Dermis microvascular lymphatic vessel endothelial cell (primary cell): ENCODE measurements at regions not wholly inside any gene's neighbourhood (a gene's known extent, or its start where the extent isn't known, plus 50 kb on each side); places are given as distances from the start of the nearest gene placed in this dataset.

Source experiments
- DNase-seq, 2 donors: peaks; one replicate each; pipeline versions ENCODE4 v3.0.0 to v3.0.0-alpha.2; 2010; ENCODE audit warnings: low read depth in 2 of 2

- DNase-seq = no peak
Measured at GRCh38 chr2:226403369-226403768, 396.3 kb downstream of the IRS1 start.

DNA sequence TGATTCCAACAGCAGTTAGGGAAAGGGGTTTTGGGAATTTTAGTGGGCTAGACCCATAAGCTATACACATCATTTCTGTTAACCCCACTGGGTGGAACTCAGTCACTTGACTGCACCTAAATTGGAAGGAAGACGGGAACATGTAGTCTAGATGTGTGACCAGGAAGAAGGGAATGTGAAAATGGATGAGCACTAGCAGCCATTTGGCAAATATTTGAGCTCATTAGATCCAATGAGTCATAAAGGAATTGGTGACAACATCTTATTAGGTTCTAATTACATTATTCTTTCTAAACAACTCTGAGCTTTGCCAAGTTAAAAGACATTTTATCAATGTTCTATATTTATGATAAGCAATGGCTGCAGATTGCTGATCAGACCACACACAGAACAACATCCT lies 400.6 kb downstream of the IRS1 start:
- DNase-seq = no peak

DNA sequence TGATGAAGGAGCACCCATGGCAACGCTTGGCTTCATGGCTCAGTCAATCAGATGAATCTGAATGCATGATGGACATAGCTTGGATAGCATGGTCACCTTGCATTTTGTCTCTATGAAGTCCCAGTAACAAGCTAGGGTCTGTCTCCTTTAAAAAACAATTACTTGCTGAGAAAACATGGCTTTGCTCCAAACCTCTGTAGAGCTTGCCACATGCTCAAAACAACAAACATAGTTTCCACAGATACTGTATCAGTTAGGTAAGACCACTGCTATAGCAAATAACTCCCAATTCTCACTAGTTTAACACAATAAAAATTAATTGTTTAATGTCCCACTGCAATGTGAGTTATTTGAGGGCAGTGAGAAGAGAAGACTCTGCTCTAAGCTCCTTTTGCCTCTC lies 401.0 kb downstream of the IRS1 start:
- DNase-seq = no peak

DNA sequence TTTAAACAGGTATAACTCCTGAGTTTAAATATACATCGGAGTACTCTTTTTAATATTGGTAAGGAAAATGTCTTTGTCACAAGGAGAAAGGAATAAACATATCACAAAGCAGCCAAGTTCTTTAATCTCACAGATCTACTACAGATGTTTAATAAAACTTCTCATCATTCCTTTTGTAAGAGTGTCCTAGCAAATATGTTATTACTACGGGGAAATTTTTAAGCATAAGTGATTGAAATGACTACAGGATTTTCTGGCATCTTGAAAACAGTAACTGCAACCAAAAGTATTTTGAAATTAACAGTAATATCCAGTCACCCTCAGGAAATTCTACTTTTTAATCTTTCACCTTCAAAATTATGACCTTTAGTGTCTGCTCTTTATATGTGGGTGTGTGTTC lies 403.1 kb downstream of the IRS1 start:
- DNase-seq = no peak

GRCh38 chr2:226387499-226387942 lies 412.1 kb downstream of the IRS1 start:
- no peak for DNase-seq

DNA sequence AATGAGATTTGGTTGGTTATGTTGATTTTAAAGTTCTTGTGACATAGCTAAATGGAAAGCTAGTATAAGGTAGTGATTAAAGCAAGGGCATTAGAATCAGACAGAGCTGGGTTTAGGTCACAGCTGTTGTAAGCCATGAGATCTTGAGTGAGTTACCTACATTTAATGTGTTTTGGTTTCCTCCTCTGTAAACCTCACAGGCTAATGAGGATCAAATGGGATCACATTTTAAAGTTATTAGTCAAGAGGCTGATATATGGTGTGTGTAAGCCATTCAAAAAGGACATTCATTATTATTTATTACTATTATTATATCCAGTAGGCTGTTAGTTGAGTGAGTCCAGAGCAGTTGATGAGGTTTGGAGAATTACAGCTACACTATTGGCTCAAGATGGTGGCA lies 416.2 kb downstream of the IRS1 start:
- no peak for DNase-seq

DNA sequence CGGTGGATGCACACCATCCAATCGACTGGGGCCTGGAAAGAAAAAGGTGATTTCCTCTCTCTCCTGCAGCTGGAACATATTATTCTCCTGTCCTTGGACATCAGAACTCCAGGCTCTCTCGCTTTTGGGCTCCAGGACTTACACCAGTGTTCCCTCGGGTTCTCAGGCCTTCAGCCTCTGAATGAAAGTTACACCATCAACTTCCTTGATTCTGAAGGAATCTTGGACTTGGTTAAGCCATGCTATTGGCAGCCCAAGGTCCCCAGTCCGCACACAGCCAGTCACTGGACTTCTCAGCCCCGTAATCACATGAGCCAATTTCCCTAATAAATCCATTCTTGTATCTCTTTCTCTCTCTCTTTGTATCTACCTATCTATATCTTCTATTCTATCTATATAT lies 418.9 kb downstream of the IRS1 start:
- DNase-seq = no peak

GRCh38 chr2:226378753-226379705 lies 420.6 kb downstream of the IRS1 start:
- no peak for DNase-seq

GRCh38 chr2:226376516-226377180 lies 423.0 kb downstream of the IRS1 start:
- DNase-seq = no peak

DNA sequence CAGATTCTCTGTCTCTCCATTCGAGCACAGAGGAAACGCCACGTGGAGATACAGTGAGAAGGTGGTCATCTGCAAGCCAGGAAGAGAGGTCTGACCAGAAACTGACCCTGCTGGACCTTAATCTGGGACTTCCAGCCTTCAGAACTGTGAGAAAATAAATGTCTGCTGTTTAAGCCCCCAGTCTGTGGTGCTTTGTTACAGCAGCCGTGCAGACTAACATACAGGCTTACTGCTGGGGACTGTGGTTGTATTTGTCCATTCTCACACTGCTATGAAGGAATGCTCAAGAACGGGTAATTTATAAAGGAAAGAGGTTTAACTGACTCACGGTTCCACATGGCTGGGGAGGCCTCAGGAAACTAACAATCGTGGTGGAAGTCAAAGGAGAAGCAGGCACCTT lies 432.7 kb downstream of the IRS1 start:
- DNase-seq = no peak

GRCh38 chr2:226364217-226364616 lies 435.4 kb downstream of the IRS1 start:
- DNase-seq = no peak

GRCh38 chr2:226362980-226363379 lies 436.6 kb downstream of the IRS1 start:
- DNase-seq = no peak

DNA sequence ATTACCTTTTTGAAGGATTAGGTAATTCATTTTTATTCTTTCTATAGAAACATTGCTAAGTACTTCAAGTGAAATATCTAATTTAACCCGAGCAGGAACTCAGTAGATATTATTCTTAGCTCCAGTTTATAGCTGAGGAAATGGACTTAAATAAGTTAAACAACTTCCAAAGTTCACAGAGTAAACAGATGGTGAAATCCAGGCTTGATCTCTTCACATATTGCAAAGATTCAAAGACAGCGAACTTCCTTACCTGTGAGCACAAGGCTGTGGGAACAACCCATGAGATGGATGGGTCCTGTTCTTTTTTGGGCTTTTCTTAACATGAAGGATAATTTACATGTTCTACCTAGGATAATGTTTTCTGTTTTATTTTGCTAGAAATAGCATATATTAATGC lies 439.0 kb downstream of the IRS1 start:
- DNase-seq = no peak

DNA sequence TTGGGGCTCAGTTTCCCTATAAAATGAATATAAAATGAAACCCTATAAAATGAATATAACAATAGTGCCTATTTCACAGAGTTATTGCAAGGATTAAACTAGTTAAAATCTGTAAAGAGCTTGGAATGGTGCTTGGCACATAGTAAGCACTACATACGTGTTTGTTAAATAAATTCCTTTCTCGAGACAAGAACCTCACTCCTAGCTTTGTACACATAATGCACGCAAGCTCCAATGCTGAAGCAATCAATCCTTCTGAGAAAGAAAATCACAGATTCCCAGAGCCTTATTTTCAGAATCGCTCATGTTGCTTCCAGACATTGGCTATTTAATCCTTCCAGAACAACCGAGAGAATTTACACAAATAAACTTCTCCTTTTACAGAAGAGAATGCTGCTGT lies 440.9 kb downstream of the IRS1 start:
- DNase-seq = no peak

DNA sequence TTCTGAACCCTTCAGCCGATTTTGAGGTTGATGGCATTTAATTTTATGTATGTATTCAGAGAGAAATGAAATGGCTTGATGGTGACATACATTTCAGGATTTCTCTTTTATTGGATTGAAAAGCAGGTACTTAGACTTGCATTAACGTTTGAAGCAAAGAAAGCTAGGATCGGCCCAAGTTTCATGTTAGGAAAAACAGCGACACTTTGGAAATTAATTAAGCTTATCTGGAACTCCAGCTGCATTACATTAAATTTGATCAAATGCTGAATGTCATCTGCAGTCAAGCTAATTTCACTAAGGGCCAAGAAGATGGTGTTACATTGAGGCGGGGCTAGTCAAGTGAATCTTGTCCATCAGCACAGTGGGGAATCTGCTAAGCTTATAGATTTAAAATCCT lies 441.8 kb downstream of the IRS1 start:
- DNase-seq = no peak

DNA sequence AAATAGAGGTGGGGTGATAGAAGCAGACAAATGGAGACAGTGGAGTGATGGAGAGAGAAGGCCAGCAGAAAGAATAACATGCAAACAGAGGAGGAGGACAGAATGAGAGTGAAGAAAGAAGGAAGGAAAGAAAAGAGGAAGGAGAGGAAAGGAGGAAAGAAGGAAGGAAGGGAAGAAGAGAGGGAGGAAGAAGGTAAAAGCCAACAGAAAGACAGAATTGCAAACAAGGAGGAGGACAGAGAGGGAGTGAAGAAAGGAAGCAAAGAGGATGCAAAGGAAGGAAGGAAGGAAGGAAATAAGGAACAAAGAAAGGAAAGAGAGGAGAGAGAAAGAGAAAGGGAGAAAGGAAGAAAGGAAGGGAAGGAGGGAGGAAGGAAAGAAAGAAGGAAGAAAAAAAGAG lies 444.0 kb downstream of the IRS1 start:
- no peak for DNase-seq

GRCh38 chr2:226354434-226354833 lies 445.2 kb downstream of the IRS1 start:
- DNase-seq = no peak

DNA sequence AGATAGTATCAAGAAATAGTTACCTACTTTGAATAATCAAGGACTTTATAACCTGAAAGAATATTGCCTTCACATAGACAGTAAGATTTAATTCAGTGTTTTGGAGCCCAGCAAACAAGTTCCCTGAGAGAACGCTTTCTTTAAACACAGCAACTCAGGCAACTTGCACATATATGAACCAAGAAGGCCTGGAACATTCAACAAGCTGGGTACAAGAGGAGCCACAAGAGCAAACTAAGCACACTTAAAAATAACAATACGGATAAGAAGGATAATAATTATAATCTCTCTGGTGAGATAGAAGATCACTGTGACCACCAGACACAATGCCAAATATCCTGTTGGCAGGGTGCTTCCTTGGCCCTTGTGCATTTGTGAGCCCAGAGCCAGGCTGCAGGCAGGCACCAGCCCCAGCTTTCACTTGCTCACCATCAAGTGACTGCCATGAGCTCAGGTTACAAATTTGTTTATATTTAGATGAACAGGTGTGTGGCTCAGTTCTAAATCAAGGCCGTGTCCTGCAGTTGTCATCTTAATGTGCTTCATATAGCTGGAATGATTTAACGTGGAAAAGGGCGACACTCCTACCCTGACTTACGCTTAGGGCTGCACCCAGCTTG lies 446.6 kb downstream of the IRS1 start:
- no peak for DNase-seq

DNA sequence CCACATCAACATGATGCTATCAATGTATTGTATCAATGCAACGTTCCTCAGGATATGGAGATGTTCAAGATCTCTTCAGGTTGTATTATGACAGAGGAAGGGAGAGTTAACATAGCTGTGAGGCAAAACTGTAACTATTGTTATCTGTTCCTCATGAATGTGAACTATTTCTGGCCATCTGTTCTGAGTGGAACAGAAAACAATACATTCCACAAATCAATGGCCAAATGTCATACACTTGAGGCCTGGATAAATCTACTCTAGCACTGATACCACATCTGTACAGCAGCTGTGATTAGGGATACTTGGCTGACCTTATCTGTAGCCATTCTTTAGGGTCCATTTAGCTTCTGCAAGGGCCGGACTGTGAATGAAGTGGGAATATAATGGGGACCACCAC lies 447.9 kb downstream of the IRS1 start:
- no peak for DNase-seq

- DNase-seq = no peak
Measured at GRCh38 chr2:226339616-226340015, 460.0 kb downstream of the IRS1 start.

GRCh38 chr2:226338825-226339224 lies 460.8 kb downstream of the IRS1 start:
- no peak for DNase-seq

DNA sequence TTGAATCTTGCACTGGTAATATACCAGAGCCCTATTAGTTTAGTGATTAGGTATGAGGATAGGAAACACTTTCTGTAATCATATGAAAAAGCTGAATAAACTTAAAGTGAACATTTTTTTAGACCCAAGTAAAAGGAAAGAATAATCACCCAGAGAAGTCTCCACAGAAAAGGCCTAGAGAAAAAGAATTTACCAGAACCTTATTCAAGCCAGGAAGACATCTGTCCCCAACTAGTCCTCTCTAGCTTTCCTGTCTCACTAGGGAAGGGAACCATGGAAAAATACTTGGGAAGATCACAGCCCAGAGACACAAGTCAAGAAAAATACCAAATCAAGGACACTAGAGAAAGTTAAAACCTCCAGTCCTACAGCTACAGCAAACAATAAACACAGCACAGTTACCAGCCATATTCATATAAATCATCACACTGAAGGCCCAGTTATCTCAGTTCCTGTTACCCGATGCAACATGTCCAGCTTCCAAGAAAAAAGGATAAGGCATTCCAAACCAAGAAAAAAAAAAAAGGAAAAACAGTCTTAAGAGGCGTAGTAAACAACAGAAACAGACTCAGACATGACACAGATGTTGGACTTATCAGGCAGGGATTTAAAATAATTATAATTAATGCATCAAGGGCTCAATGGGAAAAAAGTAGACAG lies 461.5 kb downstream of the IRS1 start:
- DNase-seq = no peak
